Endothelial cell (in vitro differentiated cells): ENCODE measurements at regions not wholly inside any gene's neighbourhood (a gene's known extent, or its start where the extent isn't known, plus 50 kb on each side); places are given as distances from the start of the nearest gene placed in this dataset.

Experiments
- DNase-seq: peaks from one replicate; pipeline ENCODE4 v3.0.0; 2021; ENCODE audit warnings: low spot score
- H3K27ac Mint-ChIP-seq: one replicate; pipeline ENCODE4 v1.8.0; 2021; ENCODE audit warnings: mixed read lengths, inconsistent platforms; ENCODE audit not compliant: unreplicated experiment
- H3K27me3 Mint-ChIP-seq: one replicate; pipeline ENCODE4 v1.8.0; 2021; ENCODE audit warnings: mild to moderate bottlenecking, moderate library complexity, mixed read lengths, inconsistent platforms; ENCODE audit not compliant: unreplicated experiment
- H3K36me3 Mint-ChIP-seq: one replicate; pipeline ENCODE4 v1.8.0; 2021; ENCODE audit warnings: mild to moderate bottlenecking, low read depth, mixed read lengths, inconsistent platforms; ENCODE audit not compliant: unreplicated experiment
- H3K4me1 Mint-ChIP-seq: one replicate; pipeline ENCODE4 v1.8.0; 2021; ENCODE audit warnings: mild to moderate bottlenecking, mixed read lengths, inconsistent platforms; ENCODE audit not compliant: unreplicated experiment
- H3K4me3 Mint-ChIP-seq: one replicate; pipeline ENCODE4 v1.8.0; 2021; ENCODE audit warnings: mild to moderate bottlenecking, mixed read lengths, inconsistent platforms; ENCODE audit not compliant: unreplicated experiment
- H3K9me3 Mint-ChIP-seq: one replicate; pipeline ENCODE4 v1.8.0; 2021; ENCODE audit warnings: mixed read lengths, inconsistent platforms; ENCODE audit not compliant: unreplicated experiment
- CTCF ChIP-seq: fragments of 200-600 bp; sonication (generic); IDR thresholded peaks from one replicate; pipeline ENCODE4 v1.5.0; 2021; ENCODE audit warnings: antibody characterized with exemption; ENCODE audit not compliant: unreplicated experiment

GRCh38 chr1:199719156-199719842 lies 308.2 kb upstream of the NR5A2 start:
- Mint-ChIP-seq H3K27me3 (no peaks in the 10 kb centered on the region), H3K27ac (no peak overlapping the region), H3K4me3 (no peak overlapping the region), H3K36me3 (no peaks in the 10 kb centered on the region), H3K4me1 (peaks cover 14% of the 10 kb centered on the region), H3K9me3 (no peaks in the 10 kb centered on the region)
- no peak for DNase-seq
- TF ChIP-seq CTCF, result no peak

GRCh38 chr1:199720496-199720895 lies 307.0 kb upstream of the NR5A2 start:
- Mint-ChIP-seq H3K4me1 (peaks cover 14% of the 10 kb centered on the region), H3K27ac (no peak overlapping the region), H3K9me3 (no peaks in the 10 kb centered on the region), H3K27me3 (no peaks in the 10 kb centered on the region), H3K4me3 (no peak overlapping the region), H3K36me3 (no peaks in the 10 kb centered on the region)
- no peak for TF ChIP-seq CTCF
- DNase-seq, result no peak

- no peak overlapping the region for H3K4me3 Mint-ChIP-seq
- no peaks in the 10 kb centered on the region for H3K36me3 Mint-ChIP-seq
- H3K4me1 Mint-ChIP-seq, result peaks cover 14% of the 10 kb centered on the region
- no peak for DNase-seq
- H3K27me3 Mint-ChIP-seq, result no peaks in the 10 kb centered on the region
- TF ChIP-seq CTCF, result no peak
- H3K9me3 Mint-ChIP-seq, result no peaks in the 10 kb centered on the region
- H3K27ac Mint-ChIP-seq, result no peak overlapping the region
These were observed 306.5 kb upstream of the NR5A2 start for GRCh38 chr1:199721001-199721400.

GRCh38 chr1:199723250-199723956 lies 304.1 kb upstream of the NR5A2 start:
- no peaks in the 10 kb centered on the region for H3K27me3 Mint-ChIP-seq
- TF ChIP-seq CTCF, result no peak
- no peak overlapping the region for H3K27ac Mint-ChIP-seq
- DNase-seq, result no peak
- H3K9me3 Mint-ChIP-seq, result no peaks in the 10 kb centered on the region
- H3K4me3 Mint-ChIP-seq, result no peak overlapping the region
- H3K36me3 Mint-ChIP-seq, result no peaks in the 10 kb centered on the region
- H3K4me1 Mint-ChIP-seq, result peaks cover 14% of the 10 kb centered on the region

- H3K4me3 Mint-ChIP-seq, result no peak overlapping the region
- H3K27ac Mint-ChIP-seq, result no peak overlapping the region
- H3K4me1 Mint-ChIP-seq, result peaks cover 14% of the 10 kb centered on the region
- no peaks in the 10 kb centered on the region for H3K9me3 Mint-ChIP-seq
- TF ChIP-seq CTCF, result no peak
- H3K27me3 Mint-ChIP-seq, result no peaks in the 10 kb centered on the region
- no peak for DNase-seq
- H3K36me3 Mint-ChIP-seq, result no peaks in the 10 kb centered on the region
These were observed 303.5 kb upstream of the NR5A2 start for GRCh38 chr1:199724049-199724448.
